Duodenal mucosa (tissue), 2 donors: ENCODE measurements at regions not wholly inside any gene's neighbourhood (a gene's known extent, or its start where the extent isn't known, plus 50 kb on each side); places are given as distances from the start of the nearest gene placed in this dataset.

Experiments
- H3K27ac ChIP-seq: one replicate; pipeline ENCODE4 v1.7.0; 2013; ENCODE audit warnings: low read depth, low read length
- H3K27me3 ChIP-seq, 2 donors: one replicate each; pipeline ENCODE4 v1.7.0; 2013; ENCODE audit warnings: low read length in 2 of 2, control low read depth in 1 of 2; ENCODE audit not compliant: insufficient read depth in 2 of 2, control insufficient read depth in 1 of 2
- H3K36me3 ChIP-seq, 2 donors: one replicate each; pipeline ENCODE4 v1.7.0; 2013; ENCODE audit warnings: low read length in 2 of 2, control low read depth in 1 of 2; ENCODE audit not compliant: insufficient read depth in 2 of 2, control insufficient read depth in 1 of 2
- H3K4me1 ChIP-seq, 2 donors: one replicate each; pipeline ENCODE4 v1.7.0; 2013; ENCODE audit warnings: low read length in 2 of 2, control low read depth in 1 of 2; ENCODE audit not compliant: insufficient read depth in 2 of 2, control insufficient read depth in 1 of 2
- H3K4me3 ChIP-seq, 2 donors: one replicate each; pipeline ENCODE4 v1.7.0; 2013; ENCODE audit warnings: low read length in 2 of 2, low read depth in 1 of 2
- H3K9ac ChIP-seq, 2 donors: one replicate each; pipeline ENCODE4 v1.7.0; 2013; ENCODE audit warnings: low read length in 2 of 2, low read depth in 1 of 2
- H3K9me3 ChIP-seq, 2 donors: one replicate each; pipeline ENCODE4 v1.7.0; 2013; ENCODE audit warnings: low read length in 2 of 2, control low read depth in 1 of 2; ENCODE audit not compliant: control insufficient read depth in 1 of 2

DNA sequence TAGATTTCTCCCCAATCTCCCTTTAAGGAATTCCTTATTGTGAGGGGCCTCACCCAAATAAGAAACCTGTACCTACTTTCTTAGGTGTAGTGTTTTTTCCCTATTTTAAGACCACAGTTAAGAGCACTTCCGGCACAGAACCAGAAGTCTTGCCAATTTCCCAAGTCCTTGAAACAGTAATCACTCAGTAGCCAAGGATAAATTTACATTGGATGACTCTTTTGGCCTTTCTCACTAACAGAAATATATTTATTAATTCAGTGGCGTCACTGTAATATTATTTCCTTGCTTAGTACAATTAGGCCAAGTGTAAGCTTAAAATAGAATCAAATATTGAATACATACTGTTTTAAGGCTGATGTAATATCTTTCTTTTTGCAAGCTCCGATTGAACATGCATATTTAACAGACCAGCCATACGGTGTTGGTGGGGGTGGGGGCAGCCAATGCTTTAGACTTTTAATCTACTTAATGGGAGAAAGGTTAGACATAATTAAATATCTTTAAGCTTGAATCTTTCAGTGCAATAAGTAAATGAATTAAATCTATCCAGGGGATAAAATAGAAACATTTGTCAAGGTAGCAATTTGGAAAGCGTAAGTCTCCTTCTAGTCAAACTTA lies 50.8 kb upstream of the ITGA6 start:
- H3K9me3 ChIP-seq: peaks cover 4 to 6% of the 10 kb centered on the region in 2 donors
- no peak overlapping the region for H3K4me3 ChIP-seq
- no peaks in the 10 kb centered on the region for H3K36me3 ChIP-seq
- H3K27me3 ChIP-seq: no peaks in the 10 kb centered on the region
- H3K4me1 ChIP-seq: peaks cover 18 to 23% of the 10 kb centered on the region in 2 donors
- H3K27ac ChIP-seq: no peak overlapping the region
- H3K9ac ChIP-seq: no peak overlapping the region

DNA sequence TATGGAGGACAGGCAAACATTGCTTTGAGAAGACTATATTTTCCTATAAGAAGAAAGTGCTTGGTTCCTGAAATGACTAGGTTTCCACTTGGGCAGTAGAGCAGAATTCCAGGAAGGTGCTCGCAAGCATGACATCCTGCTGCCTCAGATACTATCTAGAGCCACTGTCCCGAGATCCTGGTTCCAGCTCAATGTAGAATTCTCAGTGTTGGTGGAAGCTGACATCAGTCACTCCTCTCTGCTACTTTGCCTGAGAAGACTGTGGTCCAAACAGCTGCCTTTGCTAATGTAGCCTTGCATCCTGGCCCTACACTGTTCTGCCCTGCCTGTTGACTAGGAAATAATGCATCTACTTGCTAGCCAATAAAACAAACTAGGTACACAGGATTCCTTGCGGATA lies 50.0 kb upstream of the ITGA6 start:
- peaks cover 18 to 23% of the 10 kb centered on the region in 2 donors for H3K4me1 ChIP-seq
- H3K4me3 ChIP-seq: no peak overlapping the region
- peaks cover 4 to 6% of the 10 kb centered on the region in 2 donors for H3K9me3 ChIP-seq
- no peak overlapping the region for H3K9ac ChIP-seq
- H3K27ac ChIP-seq: no peak overlapping the region
- H3K27me3 ChIP-seq: no peaks in the 10 kb centered on the region
- H3K36me3 ChIP-seq: no peaks in the 10 kb centered on the region
